ENCODE measurements at regions not wholly inside any gene's neighbourhood (a gene's known extent, or its start where the extent isn't known, plus 50 kb on each side); places are given as distances from the start of the nearest gene placed in this dataset.

GRCh38 chr13:78319101-78319627 lies 284.2 kb downstream of the POU4F1 start:
- Histone ChIP-seq H2AFZ (no peak overlapping the region), H3K79me2 (no peaks in the 10 kb centered on the region), H3K4me1 (no peaks in the 10 kb centered on the region), H3K4me3 (ENCODE audit: low read depth, low read length) (no peak overlapping the region), H3K9ac (no peak overlapping the region), H3K27me3 (ENCODE audit: control insufficient read depth, insufficient read depth, low read length) (no peaks in the 10 kb centered on the region), H3K36me3 (ENCODE audit: control insufficient read depth, insufficient read depth, low read length) (no peaks in the 10 kb centered on the region), H3K4me2 (ENCODE audit: low read length) (no peak overlapping the region), H3K27ac (no peak overlapping the region), H3K9me3 (ENCODE audit: control insufficient read depth, low read length) (no peaks in the 10 kb centered on the region)
- no peak for TF ChIP-seq CTCF (IDR thresholded peaks at IDR 0.05)

- Histone ChIP-seq H3K4me3 (ENCODE audit: low read depth, low read length) (no peak overlapping the region), H3K9ac (no peak overlapping the region), H3K36me3 (ENCODE audit: control insufficient read depth, insufficient read depth, low read length) (no peaks in the 10 kb centered on the region), H3K4me1 (no peaks in the 10 kb centered on the region), H3K79me2 (no peaks in the 10 kb centered on the region), H2AFZ (no peak overlapping the region), H3K27ac (no peak overlapping the region), H3K9me3 (ENCODE audit: control insufficient read depth, low read length) (no peaks in the 10 kb centered on the region), H3K27me3 (ENCODE audit: control insufficient read depth, insufficient read depth, low read length) (no peaks in the 10 kb centered on the region), H3K4me2 (ENCODE audit: low read length) (no peak overlapping the region)
- no peak for TF ChIP-seq CTCF (IDR thresholded peaks at IDR 0.05)
Observed at GRCh38 chr13:78317030-78317429, 286.3 kb downstream of the POU4F1 start.

- Histone ChIP-seq H3K9me3 (ENCODE audit: control insufficient read depth, low read length) (no peaks in the 10 kb centered on the region), H3K4me2 (ENCODE audit: low read length) (no peak overlapping the region), H3K79me2 (no peaks in the 10 kb centered on the region), H3K27me3 (ENCODE audit: control insufficient read depth, insufficient read depth, low read length) (no peaks in the 10 kb centered on the region), H3K4me3 (ENCODE audit: low read depth, low read length) (no peak overlapping the region), H3K4me1 (no peaks in the 10 kb centered on the region), H3K9ac (no peak overlapping the region), H2AFZ (no peak overlapping the region), H3K36me3 (ENCODE audit: control insufficient read depth, insufficient read depth, low read length) (no peaks in the 10 kb centered on the region), H3K27ac (no peak overlapping the region)
- no peak for TF ChIP-seq CTCF (IDR thresholded peaks at IDR 0.05)
Observed at GRCh38 chr13:78309497-78310180, 293.7 kb downstream of the POU4F1 start.

GRCh38 chr13:78306519-78307206 lies 296.7 kb downstream of the POU4F1 start:
- Histone ChIP-seq H3K9me3 (ENCODE audit: control insufficient read depth, low read length) (no peaks in the 10 kb centered on the region), H3K4me1 (no peaks in the 10 kb centered on the region), H3K27me3 (ENCODE audit: control insufficient read depth, insufficient read depth, low read length) (no peaks in the 10 kb centered on the region), H3K4me2 (ENCODE audit: low read length) (no peak overlapping the region), H3K4me3 (ENCODE audit: low read depth, low read length) (no peak overlapping the region), H3K27ac (no peak overlapping the region), H3K36me3 (ENCODE audit: control insufficient read depth, insufficient read depth, low read length) (no peaks in the 10 kb centered on the region), H3K9ac (no peak overlapping the region), H2AFZ (no peak overlapping the region), H3K79me2 (no peaks in the 10 kb centered on the region)
- no peak for TF ChIP-seq CTCF (IDR thresholded peaks at IDR 0.05)

All from parathyroid adenoma (tissue), 2 donors.